HEK293 (cell line): ENCODE measurements at regions not wholly inside any gene's neighbourhood (a gene's known extent, or its start where the extent isn't known, plus 50 kb on each side); places are given as distances from the start of the nearest gene placed in this dataset.

Source experiments
- CTCF ChIA-PET: fragments of 350-600 bp; formaldehyde crosslinking; extraction: SDS; loops from one replicate; lab custom pipeline; 2021; ENCODE audit warnings: antibody characterized with exemption; lab: Yijun Ruan, JAX
- POLR2A ChIA-PET: fragments of 300-600 bp; formaldehyde crosslinking; extraction: SDS; loops from one replicate; lab custom pipeline; 2020; ENCODE audit warnings: antibody characterized with exemption, inconsistent platforms; lab: Yijun Ruan, JAX
- H3K27ac ChIP-seq: fragments of 200-500 bp; sonication (Bioruptor generic); 2 replicates; pipeline ENCODE4 v1.5.1; 2014; ENCODE audit warnings: low read depth, low read length, control low read depth, inconsistent platforms; ENCODE audit errors: extremely low read depth
- H3K36me3 ChIP-seq, 2 experiments: fragments of 200-500 bp in 1 of 2; sonication (Bioruptor generic) in 1 of 2; 1 replicate in 1 of 2; 2 replicates in 1 of 2; pipeline ENCODE4 v1.5.1; 2014 to 2017; ENCODE audit warnings: inconsistent platforms in 2 of 2, low read length in 2 of 2; ENCODE audit not compliant: control insufficient read depth in 2 of 2, insufficient read depth in 1 of 2
- H3K4me1 ChIP-seq: fragments of 200-500 bp; sonication (Bioruptor generic); 2 replicates; pipeline ENCODE4 v1.5.1; 2014; ENCODE audit warnings: mild to moderate bottlenecking, low read length, inconsistent platforms; ENCODE audit not compliant: control insufficient read depth, insufficient read depth
- H3K4me3 ChIP-seq: 2 replicates; pipeline ENCODE4 v1.5.1; 2011; ENCODE audit warnings: low read depth, mild to moderate bottlenecking, control low read depth, low read length, moderate library complexity
- H3K9me3 ChIP-seq: fragments of 200-500 bp; sonication (Bioruptor generic); 2 replicates; pipeline ENCODE4 v1.5.1; 2014; ENCODE audit warnings: low read depth, low read length, inconsistent platforms; ENCODE audit not compliant: control insufficient read depth, insufficient read depth
- GFI1B ChIP-seq: fragments of 450-650 bp; formaldehyde crosslinking; IDR thresholded peaks from 2 replicates; pipeline ENCODE4 v1.5.1; 2016; ENCODE audit warnings: missing biosample characterization, missing genetic modification characterization
- PRDM1 ChIP-seq: fragments of 450-650 bp; formaldehyde crosslinking; IDR thresholded peaks from 2 replicates; pipeline ENCODE4; 2016; ENCODE audit warnings: missing biosample characterization, missing genetic modification characterization
- PRDM4 ChIP-seq: fragments of 450-650 bp; formaldehyde crosslinking; IDR thresholded peaks from 2 replicates; pipeline ENCODE4 v1.5.1; 2017; ENCODE audit warnings: missing biosample characterization, missing genetic modification characterization
- SCRT2 ChIP-seq: fragments of 450-650 bp; formaldehyde crosslinking; IDR thresholded peaks from 2 replicates; pipeline ENCODE4 v1.5.1; 2016; ENCODE audit warnings: missing biosample characterization, missing genetic modification characterization
- YY1 ChIP-seq: fragments of 450-650 bp; formaldehyde crosslinking; IDR thresholded peaks from 2 replicates; pipeline ENCODE4 v1.5.1; 2018; ENCODE audit warnings: missing biosample characterization, missing genetic modification characterization
- ZBTB1 ChIP-seq: fragments of 450-650 bp; formaldehyde crosslinking; IDR thresholded peaks from 2 replicates; pipeline ENCODE4 v1.5.1; 2016; ENCODE audit warnings: missing biosample characterization, missing genetic modification characterization
- ZBTB17 ChIP-seq: fragments of 450-650 bp; formaldehyde crosslinking; IDR thresholded peaks from 2 replicates; pipeline ENCODE4 v1.5.1; 2016; ENCODE audit warnings: missing biosample characterization, missing genetic modification characterization
- ZFP41 ChIP-seq: fragments of 450-650 bp; formaldehyde crosslinking; IDR thresholded peaks from 2 replicates; pipeline ENCODE4 v1.5.1; 2016; ENCODE audit warnings: missing biosample characterization, missing genetic modification characterization, borderline replicate concordance
- ZNF121 ChIP-seq: fragments of 450-650 bp; formaldehyde crosslinking; IDR thresholded peaks from 2 replicates; pipeline ENCODE4 v1.5.1; 2016; ENCODE audit warnings: missing biosample characterization, missing genetic modification characterization
- ZNF16 ChIP-seq: fragments of 450-650 bp; formaldehyde crosslinking; IDR thresholded peaks from 2 replicates; pipeline ENCODE4 v1.5.1; 2016; ENCODE audit warnings: low read depth, missing biosample characterization, missing genetic modification characterization
- ZNF24 ChIP-seq: fragments of 450-650 bp; formaldehyde crosslinking; IDR thresholded peaks from 2 replicates; pipeline ENCODE4 v1.5.1; 2016; ENCODE audit warnings: missing biosample characterization, missing genetic modification characterization
- ZNF274 ChIP-seq, 2 experiments: fragments of 200-500 bp in 1 of 2; fragments of 450-650 bp in 1 of 2; sonication (Bioruptor generic) in 1 of 2; formaldehyde crosslinking in 1 of 2; IDR thresholded peaks; 2 replicates each; pipeline versions ENCODE4 v1.5.1 to v1.6.1; 2014 to 2016; ENCODE audit warnings: borderline replicate concordance in 1 of 2, inconsistent platforms in 1 of 2, low read length in 1 of 2, missing biosample characterization in 1 of 2, missing genetic modification characterization in 1 of 2
- ZNF362 ChIP-seq: fragments of 450-650 bp; formaldehyde crosslinking; IDR thresholded peaks from 2 replicates; pipeline ENCODE4 v1.5.1; 2016; ENCODE audit warnings: missing biosample characterization, missing genetic modification characterization
- ZNF398 ChIP-seq: fragments of 450-650 bp; formaldehyde crosslinking; IDR thresholded peaks from 2 replicates; pipeline ENCODE4 v1.5.1; 2017; ENCODE audit warnings: missing biosample characterization, missing genetic modification characterization
- ZNF426 ChIP-seq: fragments of 450-650 bp; formaldehyde crosslinking; IDR thresholded peaks from 2 replicates; pipeline ENCODE4 v1.5.1; 2017; ENCODE audit warnings: missing biosample characterization, missing genetic modification characterization, mild to moderate bottlenecking, inconsistent platforms, moderate library complexity
- ZNF530 ChIP-seq: fragments of 450-650 bp; formaldehyde crosslinking; IDR thresholded peaks from 2 replicates; pipeline ENCODE4 v1.5.1; 2016; ENCODE audit warnings: low read depth, missing biosample characterization, missing genetic modification characterization
- ZNF555 ChIP-seq: fragments of 450-650 bp; formaldehyde crosslinking; conservative IDR thresholded peaks from 2 replicates; pipeline ENCODE4 v1.5.1; 2017; ENCODE audit warnings: missing biosample characterization, mild to moderate bottlenecking, missing genetic modification characterization, inconsistent platforms
- ZNF560 ChIP-seq: fragments of 450-650 bp; formaldehyde crosslinking; IDR thresholded peaks from 2 replicates; pipeline ENCODE4 v1.5.1; 2017; ENCODE audit warnings: missing biosample characterization, missing genetic modification characterization, borderline replicate concordance
- TF ChIP-seq, protein P1 (sequence below): fragments of 450-650 bp; IDR thresholded peaks from 2 replicates; pipeline ENCODE4 v1.5.1; 2018; ENCODE audit warnings: missing biosample characterization, mild to moderate bottlenecking, missing genetic modification characterization

GRCh38 chr7:84913731-84914130 is 273.1 kb downstream of the SEMA3D start (continued):
- no peak for TF ChIP-seq ZNF398 (tag by site-specific recombination)
- no peak for TF ChIP-seq GFI1B
- TF ChIP-seq ZNF16 (tag by site-specific recombination), result no peak
- TF ChIP-seq ZNF24, result no peak
- TF ChIP-seq, protein P1, sequence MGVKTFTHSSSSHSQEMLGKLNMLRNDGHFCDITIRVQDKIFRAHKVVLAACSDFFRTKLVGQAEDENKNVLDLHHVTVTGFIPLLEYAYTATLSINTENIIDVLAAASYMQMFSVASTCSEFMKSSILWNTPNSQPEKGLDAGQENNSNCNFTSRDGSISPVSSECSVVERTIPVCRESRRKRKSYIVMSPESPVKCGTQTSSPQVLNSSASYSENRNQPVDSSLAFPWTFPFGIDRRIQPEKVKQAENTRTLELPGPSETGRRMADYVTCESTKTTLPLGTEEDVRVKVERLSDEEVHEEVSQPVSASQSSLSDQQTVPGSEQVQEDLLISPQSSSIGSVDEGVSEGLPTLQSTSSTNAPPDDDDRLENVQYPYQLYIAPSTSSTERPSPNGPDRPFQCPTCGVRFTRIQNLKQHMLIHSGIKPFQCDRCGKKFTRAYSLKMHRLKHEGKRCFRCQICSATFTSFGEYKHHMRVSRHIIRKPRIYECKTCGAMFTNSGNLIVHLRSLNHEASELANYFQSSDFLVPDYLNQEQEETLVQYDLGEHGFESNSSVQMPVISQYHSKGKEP (tag by site-specific recombination), result no peak
- TF ChIP-seq ZNF426 (tag by site-specific recombination), result no peak
- no peak for TF ChIP-seq YY1
- TF ChIP-seq PRDM1 (tag by site-specific recombination), result no peak

DNA sequence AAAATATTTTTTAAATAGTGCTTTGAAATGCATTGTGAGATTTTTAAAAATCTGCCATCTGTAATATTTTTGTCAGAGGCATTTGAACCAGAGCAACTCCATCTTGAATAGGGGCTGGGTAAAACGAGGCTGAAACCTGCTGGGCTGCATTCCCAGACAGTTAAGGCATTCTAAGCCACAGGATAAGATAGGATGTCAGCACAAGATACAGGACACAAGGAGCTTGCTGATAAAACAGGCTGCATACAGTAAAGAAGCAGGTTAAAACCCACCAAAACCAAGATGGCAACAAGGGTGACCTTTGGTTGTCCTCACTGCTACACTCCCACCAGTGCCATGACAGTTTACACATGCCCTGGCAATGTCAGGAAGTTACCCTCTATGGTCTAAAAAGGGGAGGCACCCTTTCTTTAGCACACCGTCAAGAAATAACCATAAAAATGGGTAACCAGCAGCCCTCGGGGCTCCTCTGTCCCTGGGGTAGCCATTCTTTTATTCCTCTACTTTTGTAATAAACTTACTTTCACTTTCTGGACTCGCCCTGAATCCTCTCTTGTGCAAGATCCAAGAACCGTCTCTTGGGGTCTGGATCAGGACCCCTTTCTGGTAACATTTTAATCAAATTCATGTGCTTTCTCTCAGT is 273.7 kb downstream of the SEMA3D start:
- no peak overlapping the region for H3K4me3 ChIP-seq
- no peak overlapping the region for H3K27ac ChIP-seq
- ChIA-PET POLR2A (no interaction called here), CTCF (no interaction called here)
- no peaks in the 10 kb centered on the region for H3K36me3 ChIP-seq
- TF ChIP-seq ZNF274 (IDR thresholded peaks at IDR 0.05; ENCODE audit: low read length) (no peak), ZNF274 (tag by site-specific recombination; IDR thresholded peaks at IDR 0.05; ENCODE audit: borderline replicate concordance) (no peak), ZNF560 (tag by site-specific recombination) (no peak), ZFP41 (tag by site-specific recombination) (no peak), ZNF121 (tag by site-specific recombination) (no peak), PRDM1 (tag by site-specific recombination) (no peak), PRDM4 (tag by site-specific recombination) (no peak), ZNF530 (tag by site-specific recombination) (no peak), ZNF362 (tag by site-specific recombination) (no peak), ZNF555 (tag by site-specific recombination) (no peak), SCRT2 (no peak), ZBTB17 (tag by site-specific recombination) (no peak), ZBTB1 (no peak)
- no peaks in the 10 kb centered on the region for H3K9me3 ChIP-seq
- H3K4me1 ChIP-seq, result no peaks in the 10 kb centered on the region
